Mesendoderm (in vitro differentiated cells): ENCODE measurements at regions not wholly inside any gene's neighbourhood (a gene's known extent, or its start where the extent isn't known, plus 50 kb on each side); places are given as distances from the start of the nearest gene placed in this dataset.

Source experiments
- DNase-seq: peaks from one replicate; pipeline ENCODE4 v3.0.0; 2013
- H2AK5ac ChIP-seq: 2 replicates; pipeline ENCODE4 v1.6.1; 2013; ENCODE audit warnings: low read length, inconsistent platforms
- H2BK120ac ChIP-seq: 2 replicates; pipeline ENCODE4 v1.6.1; 2013; ENCODE audit warnings: low read depth, mild to moderate bottlenecking, low read length, moderate library complexity, mixed read lengths
- H2BK15ac ChIP-seq: replicated peaks from 2 replicates; pipeline ENCODE4 v1.6.1; 2013; ENCODE audit warnings: low read depth, mild to moderate bottlenecking, moderate library complexity
- H2BK5ac ChIP-seq: 2 replicates; pipeline ENCODE4 v1.6.1; 2013; ENCODE audit warnings: low read length, inconsistent platforms
- H3K18ac ChIP-seq: 2 replicates; pipeline ENCODE4 v1.6.1; 2013; ENCODE audit warnings: mild to moderate bottlenecking, low read length, mixed read lengths
- H3K23ac ChIP-seq: one replicate; pipeline ENCODE4 v1.6.1; 2013; ENCODE audit warnings: low read length
- H3K27ac ChIP-seq: 2 replicates; pipeline ENCODE4 v1.5.1; 2013; ENCODE audit warnings: low read depth, mild to moderate bottlenecking, inconsistent platforms, low read length, moderate library complexity
- H3K27me3 ChIP-seq: 2 replicates; pipeline ENCODE4 v1.6.1; 2013; ENCODE audit warnings: low read length, control low read depth, mild to moderate bottlenecking, inconsistent platforms; ENCODE audit not compliant: insufficient read depth, poor library complexity
- H3K36me3 ChIP-seq: 2 replicates; pipeline ENCODE4 v1.6.1; 2013; ENCODE audit warnings: low read length, inconsistent platforms; ENCODE audit not compliant: control insufficient read depth, insufficient read depth
- H3K4ac ChIP-seq: one replicate; pipeline ENCODE4 v1.6.1; 2013; ENCODE audit warnings: low read depth, mild to moderate bottlenecking, low read length, moderate library complexity
- H3K4me1 ChIP-seq: 2 replicates; pipeline ENCODE4 v1.6.1; 2013; ENCODE audit warnings: low read depth, low read length, inconsistent platforms; ENCODE audit not compliant: control insufficient read depth
- H3K4me2 ChIP-seq: 2 replicates; pipeline ENCODE4 v1.6.1; 2013; ENCODE audit warnings: low read length
- H3K4me3 ChIP-seq: 2 replicates; pipeline ENCODE4 v1.5.1; 2013; ENCODE audit warnings: mild to moderate bottlenecking, low read length
- H3K56ac ChIP-seq: one replicate; pipeline ENCODE4 v1.6.1; 2013; ENCODE audit warnings: low read length
- H3K79me1 ChIP-seq: 2 replicates; pipeline ENCODE4 v1.6.1; 2013; ENCODE audit warnings: low read length, inconsistent platforms
- H3K79me2 ChIP-seq: 2 replicates; pipeline ENCODE4 v1.6.1; 2013; ENCODE audit warnings: mild to moderate bottlenecking, low read length; ENCODE audit not compliant: control insufficient read depth, insufficient read depth
- H3K9ac ChIP-seq: 2 replicates; pipeline ENCODE4 v1.6.1; 2013; ENCODE audit warnings: low read length, inconsistent platforms
- H4K5ac ChIP-seq: one replicate; pipeline ENCODE4 v1.6.1; 2013; ENCODE audit warnings: low read length
- H4K8ac ChIP-seq: one replicate; pipeline ENCODE4 v1.6.1; 2013; ENCODE audit warnings: low read depth, mild to moderate bottlenecking, control low read depth, low read length, moderate library complexity
- WGBS: extraction: QIAGEN DNeasy Blood & Tissue Kit; methylation state at CpG from one replicate; pipeline ENCODE4 v1.1.7; 2013; ENCODE audit warnings: low lambda C conversion rate, missing lambda C conversion rate; ENCODE audit not compliant: insufficient coverage; ENCODE audit errors: extremely low coverage; 5-methylcytosine and 5-hydroxymethylcytosine counted together

DNA sequence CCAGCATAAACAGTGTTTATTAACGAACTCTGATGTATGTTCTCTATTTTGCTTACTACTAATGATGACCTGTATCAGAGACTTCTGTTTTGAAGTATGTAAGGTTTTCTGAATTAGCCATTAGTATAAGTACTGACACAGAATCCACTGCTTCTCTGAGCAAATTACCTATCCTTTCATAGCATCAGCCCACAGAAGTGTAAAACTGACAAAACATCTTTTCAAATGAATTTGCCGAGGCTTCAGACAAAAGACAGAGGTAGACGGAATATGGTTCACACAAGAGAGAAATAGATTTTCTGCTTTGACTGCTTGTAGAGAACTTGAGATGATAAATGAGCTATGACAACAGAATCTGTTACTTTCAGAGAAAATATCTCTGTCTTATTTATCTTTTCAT is 1051.6 kb downstream of the AMY1C start:
- Histone ChIP-seq H4K8ac (no peak overlapping the region), H3K4me1 (no peaks in the 10 kb centered on the region), H3K23ac (no peak overlapping the region), H3K4ac (no peak overlapping the region), H3K27me3 (no peaks in the 10 kb centered on the region), H3K27ac (no peak overlapping the region), H3K9ac (no peak overlapping the region), H3K79me2 (no peaks in the 10 kb centered on the region), H2BK15ac (no peak overlapping the region), H3K56ac (no peak overlapping the region), H2BK5ac (no peak overlapping the region), H3K4me2 (no peak overlapping the region), H2BK120ac (no peak overlapping the region), H3K4me3 (no peak overlapping the region), H2AK5ac (no peak overlapping the region), H3K18ac (no peak overlapping the region), H3K79me1 (no peaks in the 10 kb centered on the region), H4K5ac (no peak overlapping the region), H3K36me3 (no peaks in the 10 kb centered on the region)
- WGBS: no CpG with 5 or more reads among the region's 3 CpGs
- DNase-seq: no peak

DNA sequence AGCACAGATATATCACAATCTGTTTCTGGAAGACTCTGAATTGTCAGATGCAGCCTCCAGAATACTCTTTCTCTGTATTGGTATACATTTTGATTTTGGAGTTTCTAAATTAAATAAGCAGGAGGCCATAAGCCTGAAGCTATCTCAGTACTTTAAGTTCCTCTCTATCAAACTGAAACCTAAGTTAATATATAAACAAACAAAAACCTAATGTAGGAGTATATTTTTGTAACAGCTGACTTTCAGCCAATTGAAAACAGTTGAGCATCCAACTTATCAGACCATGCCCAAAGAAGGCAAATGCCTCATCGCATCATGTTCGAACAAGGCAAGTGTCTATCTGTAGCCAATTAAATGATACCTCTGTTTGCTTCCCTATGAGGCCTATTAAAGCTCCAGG is 1054.4 kb downstream of the AMY1C start:
- Histone ChIP-seq H4K8ac (no peak overlapping the region), H3K27me3 (no peaks in the 10 kb centered on the region), H2BK15ac (no peak overlapping the region), H3K4ac (no peak overlapping the region), H2AK5ac (no peak overlapping the region), H3K18ac (no peak overlapping the region), H3K79me2 (no peaks in the 10 kb centered on the region), H3K23ac (no peak overlapping the region), H3K4me2 (no peak overlapping the region), H3K4me3 (no peak overlapping the region), H3K9ac (no peak overlapping the region), H3K36me3 (no peaks in the 10 kb centered on the region), H2BK5ac (no peak overlapping the region), H3K4me1 (no peaks in the 10 kb centered on the region), H3K56ac (no peak overlapping the region), H4K5ac (no peak overlapping the region), H3K79me1 (no peaks in the 10 kb centered on the region), H2BK120ac (no peak overlapping the region), H3K27ac (no peak overlapping the region)
- no CpG with 5 or more reads among the region's 2 CpGs for WGBS
- DNase-seq: no peak

DNA sequence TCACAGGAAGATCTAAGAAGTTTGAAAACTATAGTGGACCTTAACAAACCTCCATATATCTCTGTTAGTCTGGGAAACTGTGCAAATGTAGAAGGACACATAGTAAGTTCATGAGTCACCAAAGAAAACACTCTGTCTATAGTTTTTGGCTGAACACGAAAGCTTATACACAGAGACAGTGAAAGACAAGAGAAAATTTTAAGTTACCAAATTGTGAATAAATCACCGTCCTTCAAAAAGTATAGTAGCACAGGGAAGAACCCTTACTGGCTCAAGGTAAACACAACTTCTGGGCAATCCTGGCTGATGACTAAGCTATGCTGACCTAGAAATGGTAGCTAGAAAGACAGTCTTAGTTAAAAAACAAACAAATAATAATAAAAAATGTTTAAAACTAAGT is 1057.9 kb downstream of the AMY1C start:
- WGBS: no CpG with 5 or more reads among the region's 2 CpGs
- Histone ChIP-seq H2BK5ac (no peak overlapping the region), H3K4me2 (no peak overlapping the region), H2BK15ac (no peak overlapping the region), H3K23ac (no peak overlapping the region), H3K79me2 (no peaks in the 10 kb centered on the region), H3K27ac (no peak overlapping the region), H3K4me3 (no peak overlapping the region), H3K4ac (no peak overlapping the region), H3K9ac (no peak overlapping the region), H4K8ac (no peak overlapping the region), H4K5ac (no peak overlapping the region), H3K4me1 (no peaks in the 10 kb centered on the region), H3K18ac (no peak overlapping the region), H2BK120ac (no peak overlapping the region), H3K27me3 (no peaks in the 10 kb centered on the region), H3K56ac (no peak overlapping the region), H3K79me1 (no peaks in the 10 kb centered on the region), H2AK5ac (no peak overlapping the region), H3K36me3 (no peaks in the 10 kb centered on the region)
- DNase-seq: no peak

DNA sequence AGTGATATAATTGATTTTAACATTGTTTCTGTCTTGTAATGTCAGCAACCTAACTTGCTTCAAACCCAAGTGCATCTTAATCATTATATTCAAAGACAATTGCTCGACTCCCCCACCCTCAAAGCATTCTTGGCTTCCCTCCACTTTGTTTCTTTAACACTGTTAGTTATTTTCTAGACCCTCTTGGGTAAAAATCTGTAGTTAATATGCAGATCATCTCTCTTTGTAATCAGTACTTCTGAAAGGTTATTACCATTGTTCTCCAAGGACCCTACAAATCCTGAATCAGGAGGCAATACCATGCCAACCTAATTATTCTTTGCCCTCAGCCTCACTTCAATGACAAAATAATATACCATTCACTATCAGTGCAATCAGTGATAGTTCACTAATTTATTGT is 1075.7 kb downstream of the AMY1C start:
- H3K79me2 ChIP-seq: no peaks in the 10 kb centered on the region
- no CpG with 5 or more reads among the region's 1 CpG for WGBS
- no peak overlapping the region for H3K56ac ChIP-seq
- no peak overlapping the region for H3K4me2 ChIP-seq
- H3K4ac ChIP-seq: no peak overlapping the region
- H3K36me3 ChIP-seq: no peaks in the 10 kb centered on the region
- no peak overlapping the region for H2BK120ac ChIP-seq
- H4K5ac ChIP-seq: no peak overlapping the region
- no peak overlapping the region for H4K8ac ChIP-seq
- H2AK5ac ChIP-seq: no peak overlapping the region
- no peaks in the 10 kb centered on the region for H3K4me1 ChIP-seq
- H3K79me1 ChIP-seq: no peaks in the 10 kb centered on the region
- H3K23ac ChIP-seq: no peak overlapping the region
- H3K9ac ChIP-seq: no peak overlapping the region
- H2BK15ac ChIP-seq: no peak overlapping the region
- H3K4me3 ChIP-seq: no peak overlapping the region
- H3K27me3 ChIP-seq: no peaks in the 10 kb centered on the region
- no peak overlapping the region for H3K27ac ChIP-seq
- no peak overlapping the region for H3K18ac ChIP-seq
- no peak overlapping the region for H2BK5ac ChIP-seq
- no peak for DNase-seq

DNA sequence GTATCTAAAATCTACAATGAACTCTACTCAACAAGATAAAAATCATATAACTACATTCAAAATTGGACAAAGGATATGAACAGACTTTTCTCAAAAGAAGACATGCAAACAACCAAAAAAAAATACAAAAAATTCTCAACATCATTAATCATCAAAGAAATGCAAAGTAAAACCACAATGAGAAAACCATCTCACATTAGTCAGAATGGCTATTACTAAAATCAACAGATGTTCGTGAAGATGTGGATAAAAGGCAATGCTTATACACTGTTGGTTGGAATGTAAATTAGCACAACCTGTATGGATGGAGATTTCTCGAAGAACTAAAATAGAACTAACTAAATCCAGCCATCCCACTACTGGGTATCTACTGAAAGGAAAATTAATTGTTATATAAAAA is 1080.8 kb downstream of the AMY1C start:
- Histone ChIP-seq H2AK5ac (no peak overlapping the region), H3K27me3 (no peaks in the 10 kb centered on the region), H3K79me1 (no peaks in the 10 kb centered on the region), H2BK15ac (no peak overlapping the region), H3K4me2 (no peak overlapping the region), H3K18ac (no peak overlapping the region), H3K79me2 (no peaks in the 10 kb centered on the region), H3K4ac (no peak overlapping the region), H4K5ac (no peak overlapping the region), H3K23ac (no peak overlapping the region), H3K9ac (no peak overlapping the region), H4K8ac (no peak overlapping the region), H3K4me1 (no peaks in the 10 kb centered on the region), H2BK120ac (no peak overlapping the region), H3K27ac (no peak overlapping the region), H3K36me3 (no peaks in the 10 kb centered on the region), H3K4me3 (no peak overlapping the region), H2BK5ac (no peak overlapping the region), H3K56ac (no peak overlapping the region)
- no peak for DNase-seq
- WGBS: no CpG with 5 or more reads among the region's 2 CpGs

DNA sequence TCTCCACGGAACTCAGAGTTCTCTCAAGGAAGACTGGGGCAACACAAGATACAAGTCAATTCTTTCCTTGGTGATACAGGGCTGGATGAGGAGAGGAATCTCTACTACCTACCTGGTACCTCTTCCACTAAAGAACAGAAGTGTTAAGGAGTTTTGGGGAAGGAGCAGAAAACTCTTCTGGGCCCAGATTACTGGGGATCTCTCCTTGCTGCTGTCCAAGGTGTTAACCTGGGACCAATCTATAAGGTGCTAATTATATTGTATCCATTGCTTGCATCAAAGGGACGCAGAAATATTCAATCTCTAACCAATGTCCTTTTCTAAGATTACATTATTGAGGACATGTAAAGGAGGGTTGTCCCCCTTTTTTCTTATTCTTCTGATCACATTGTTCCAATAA is 1102.5 kb downstream of the AMY1C start:
- no peaks in the 10 kb centered on the region for H3K27me3 ChIP-seq
- no peaks in the 10 kb centered on the region for H3K79me1 ChIP-seq
- no CpG with 5 or more reads among the region's 2 CpGs for WGBS
- no peak overlapping the region for H3K4me2 ChIP-seq
- H2AK5ac ChIP-seq: no peak overlapping the region
- no peaks in the 10 kb centered on the region for H3K4me1 ChIP-seq
- no peaks in the 10 kb centered on the region for H3K79me2 ChIP-seq
- no peak overlapping the region for H3K4ac ChIP-seq
- no peak overlapping the region for H3K27ac ChIP-seq
- H3K56ac ChIP-seq: no peak overlapping the region
- no peak overlapping the region for H3K18ac ChIP-seq
- no peak for DNase-seq
- no peak overlapping the region for H3K9ac ChIP-seq
- H2BK15ac ChIP-seq: no peak overlapping the region
- H4K5ac ChIP-seq: no peak overlapping the region
- H3K23ac ChIP-seq: no peak overlapping the region
- no peak overlapping the region for H3K4me3 ChIP-seq
- no peak overlapping the region for H2BK120ac ChIP-seq
- H2BK5ac ChIP-seq: no peak overlapping the region
- H3K36me3 ChIP-seq: no peaks in the 10 kb centered on the region
- H4K8ac ChIP-seq: no peak overlapping the region
